Stimulated activated CD8-positive, alpha-beta memory T cell treated with anti-CD3 and anti-CD28 coated beads, Interleukin-15, amount 100 ng/mL, for 1 hour (primary cell): ENCODE measurements at regions not wholly inside any gene's neighbourhood (a gene's known extent, or its start where the extent isn't known, plus 50 kb on each side); places are given as distances from the start of the nearest gene placed in this dataset.
A peak's percentile ranks its signal among the peaks of the same experiment; 100 is the strongest.
"Not testable (repeated sequence)": the region's sequence is repeated elsewhere in the genome, so short reads cannot be mapped to it uniquely, and the experiment has no call there.

Source experiments
- DNase-seq: peaks from one replicate; pipeline ENCODE4 v3.0.0-alpha.2; 2020; ENCODE audit warnings: low read depth

DNA sequence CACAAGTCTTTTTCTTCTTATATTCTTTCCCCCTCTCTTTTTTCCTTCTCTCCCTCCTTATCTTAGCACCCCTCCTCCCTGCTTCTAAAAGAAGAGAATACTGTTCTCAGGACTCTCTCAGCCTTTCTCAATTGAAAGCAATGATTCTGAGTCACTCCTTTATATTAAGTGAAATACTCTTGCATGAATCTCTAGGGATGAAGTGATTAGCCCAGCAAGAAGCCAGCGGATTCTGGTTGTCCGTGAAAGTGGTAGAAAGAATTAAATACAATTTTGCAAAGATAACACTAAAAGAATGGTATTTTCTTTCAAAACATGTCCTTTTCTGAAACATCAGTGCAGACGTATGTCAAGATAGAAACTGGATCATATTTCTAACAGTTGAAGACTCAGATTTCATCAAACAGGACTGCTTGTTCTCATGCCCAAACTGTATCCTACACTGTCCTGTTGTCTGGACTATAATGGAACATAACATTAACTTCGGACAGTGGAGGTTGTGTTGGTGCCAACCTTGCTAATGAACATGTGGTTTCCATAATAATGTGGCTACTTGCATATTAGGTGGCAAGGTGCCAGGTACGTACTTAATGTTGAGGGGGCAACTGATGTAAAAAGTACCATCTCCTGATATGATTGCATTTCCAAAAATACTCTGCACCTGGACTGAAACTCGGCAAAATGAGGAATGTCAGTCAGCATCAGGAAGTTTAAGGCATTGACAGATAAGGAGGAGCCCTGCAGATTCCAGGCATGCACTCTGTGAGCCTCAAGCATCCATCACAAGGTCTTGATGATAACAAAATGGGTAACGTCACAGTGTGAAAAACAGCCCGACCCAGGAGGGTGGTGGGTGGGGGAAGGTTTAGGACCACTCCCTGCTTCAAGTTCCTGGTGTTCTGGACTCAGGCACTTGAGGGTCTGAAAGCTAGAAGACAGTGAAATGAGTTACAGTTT, 357.2 kb downstream of the DLEU7 start:
- no peak for DNase-seq

DNA sequence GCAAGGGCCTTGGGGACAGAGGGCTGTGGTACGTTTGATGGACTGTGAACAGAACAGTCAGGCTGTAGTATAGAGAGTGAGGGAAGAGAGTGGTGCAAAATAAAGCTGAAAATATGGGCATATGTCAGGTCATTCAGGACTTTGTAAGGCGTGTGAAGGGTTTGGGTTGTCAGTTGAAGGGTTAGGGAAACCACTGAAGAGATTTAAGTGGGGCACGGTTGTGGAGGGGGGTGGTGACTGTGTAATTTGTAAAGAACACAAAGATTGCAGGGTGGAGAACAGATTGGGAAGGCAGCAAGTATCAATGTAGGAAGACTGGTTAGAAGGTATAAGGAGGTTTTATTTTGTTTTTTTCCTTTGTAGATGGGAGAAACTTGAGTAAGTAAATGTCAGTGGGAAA, 349.8 kb downstream of the DLEU7 start:
- DNase-seq = no peak

DNA sequence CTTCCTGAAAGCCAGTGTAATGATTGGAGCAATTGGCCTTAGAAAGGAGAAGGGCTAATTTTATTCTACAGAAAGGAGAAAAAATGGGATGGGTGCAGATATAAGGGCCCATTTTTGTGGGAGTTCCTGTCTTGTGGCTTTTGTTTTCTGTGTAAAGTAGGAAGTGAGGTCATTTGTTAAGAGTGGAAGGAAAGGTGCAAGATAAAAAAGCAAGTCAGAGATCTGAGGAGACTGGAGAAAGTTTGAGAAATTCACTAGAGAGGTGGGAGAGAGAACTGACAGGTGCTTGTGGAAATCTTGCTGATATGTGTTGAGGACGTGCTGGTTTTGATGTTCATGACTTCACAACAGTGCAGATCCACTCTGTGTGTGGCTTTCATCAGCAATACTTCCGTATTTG, 349.4 kb downstream of the DLEU7 start:
- DNase-seq = no peak

DNA sequence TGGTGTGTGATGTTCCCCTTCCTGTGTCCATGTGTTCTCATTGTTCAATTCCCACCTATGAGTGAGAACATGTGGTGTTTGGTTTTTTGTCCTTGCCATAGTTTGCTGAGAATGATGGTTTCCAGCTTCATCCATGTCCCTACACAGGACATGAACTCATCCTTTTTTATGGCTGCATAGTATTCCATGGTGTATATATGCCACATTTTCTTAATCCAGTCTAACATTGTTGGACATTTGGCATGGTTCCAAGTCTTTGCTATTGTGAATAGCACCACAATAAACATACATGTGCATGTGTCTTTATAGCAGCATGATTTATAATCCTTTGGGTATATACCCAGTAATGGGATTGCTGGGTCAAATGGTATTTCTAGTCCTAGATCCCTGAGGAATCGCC, 340.3 kb downstream of the DLEU7 start:
- DNase-seq = not testable (repeated sequence)

DNA sequence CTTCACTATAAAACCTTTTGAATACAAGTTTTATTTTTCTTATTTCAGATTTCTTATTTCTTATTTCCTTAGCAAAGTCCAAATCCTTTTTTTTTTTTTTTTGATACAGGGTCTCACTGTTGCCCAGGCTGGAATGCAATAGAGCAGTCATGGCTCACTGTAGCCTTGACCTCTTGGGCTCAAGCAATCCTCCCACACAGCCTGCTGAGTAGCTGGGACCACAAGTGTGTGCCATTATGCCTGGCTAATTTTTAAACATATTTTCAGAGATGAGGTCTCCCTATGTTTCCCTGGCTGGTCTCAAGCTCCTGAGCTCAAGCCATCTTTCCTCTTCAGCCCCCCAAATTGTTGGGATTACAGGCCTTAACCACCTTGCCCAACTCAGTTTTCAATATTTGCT, 334.3 kb downstream of the DLEU7 start:
- DNase-seq = no peak

DNA sequence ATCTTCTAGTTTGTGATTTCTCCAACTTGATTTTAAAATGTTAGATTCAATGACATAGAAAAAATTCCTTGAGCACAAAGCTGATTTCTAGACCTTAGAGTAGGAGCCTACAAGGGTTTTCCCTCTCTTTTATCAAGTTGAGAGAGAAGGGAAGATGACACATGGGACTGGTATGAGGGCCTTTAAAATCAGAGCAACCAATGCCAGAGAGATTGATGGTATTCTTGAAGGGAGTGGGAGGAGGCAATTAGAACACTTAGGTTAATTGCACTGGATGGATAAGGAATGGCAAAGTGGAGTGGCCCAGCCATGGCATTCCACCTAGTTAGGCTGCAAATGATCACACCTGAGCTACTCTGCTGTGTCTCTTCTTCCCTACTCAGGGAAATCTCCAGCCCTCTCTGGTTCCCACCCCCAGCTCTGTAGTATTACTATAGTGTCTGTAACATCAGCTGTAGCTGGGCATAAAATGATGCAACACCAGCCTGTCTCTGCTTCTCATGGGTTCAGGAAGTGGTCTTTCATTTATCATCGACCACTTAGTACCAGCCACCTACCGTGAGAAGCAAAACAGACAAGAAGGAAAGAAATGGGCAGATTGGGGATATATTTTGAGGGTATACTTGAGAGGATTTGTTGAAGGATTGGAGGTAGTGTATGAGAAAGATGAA, 333.6 kb downstream of the DLEU7 start:
- DNase-seq = no peak

DNA sequence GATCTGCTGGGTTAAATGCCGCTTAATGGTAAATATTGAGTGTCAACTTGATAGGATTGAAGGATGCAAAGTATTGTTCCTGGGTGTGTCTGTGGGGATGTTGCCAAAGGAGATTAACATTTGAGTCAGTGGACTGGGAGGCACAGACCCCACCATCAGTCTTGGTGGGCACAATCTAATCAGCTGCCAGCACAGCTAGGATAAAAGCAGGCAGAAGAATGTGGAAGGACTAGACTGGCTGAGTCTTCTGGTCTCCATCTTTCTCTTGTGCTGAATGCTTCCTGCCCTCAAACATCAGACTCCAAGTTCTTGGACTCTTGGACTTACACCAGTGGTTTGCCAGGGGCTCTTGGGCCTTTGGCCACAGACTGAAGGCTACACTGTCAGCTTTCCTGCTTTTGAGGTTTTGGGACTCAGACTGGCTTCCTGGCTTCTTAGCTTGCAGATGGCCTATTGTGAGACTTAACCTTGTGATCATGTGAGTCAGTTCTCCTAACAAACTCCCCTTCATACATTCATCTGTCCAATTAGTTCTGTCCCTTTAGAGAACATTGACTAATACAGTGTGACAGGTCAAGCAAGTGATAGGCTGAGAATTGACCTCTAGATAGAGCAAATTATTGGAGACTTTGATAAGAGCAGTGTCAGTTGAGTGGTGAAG, 332.5 kb downstream of the DLEU7 start:
- not testable (repeated sequence) for DNase-seq

DNA sequence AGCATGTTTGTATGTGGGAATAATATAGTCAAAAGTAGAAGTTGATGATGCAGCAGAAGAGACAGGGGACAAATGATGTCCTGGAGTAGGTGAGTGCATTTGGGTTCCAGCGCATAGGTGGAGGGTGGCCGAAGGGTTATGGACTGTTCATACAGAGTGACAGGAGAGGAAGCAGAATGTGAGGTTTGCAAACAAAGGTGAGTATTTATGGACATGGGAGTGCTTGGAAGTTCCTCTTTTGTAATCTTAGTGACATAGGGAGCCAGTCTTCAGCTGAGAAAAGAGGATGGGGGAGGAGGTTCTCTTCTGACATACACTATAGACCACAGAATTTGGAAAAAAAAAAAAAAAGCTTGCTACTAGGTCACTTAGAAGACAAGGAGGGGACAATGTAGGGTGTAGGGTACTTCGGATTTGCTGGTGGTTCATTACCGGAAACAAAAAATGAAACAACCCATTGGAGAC, 331.6 kb downstream of the DLEU7 start:
- no peak for DNase-seq

DNA sequence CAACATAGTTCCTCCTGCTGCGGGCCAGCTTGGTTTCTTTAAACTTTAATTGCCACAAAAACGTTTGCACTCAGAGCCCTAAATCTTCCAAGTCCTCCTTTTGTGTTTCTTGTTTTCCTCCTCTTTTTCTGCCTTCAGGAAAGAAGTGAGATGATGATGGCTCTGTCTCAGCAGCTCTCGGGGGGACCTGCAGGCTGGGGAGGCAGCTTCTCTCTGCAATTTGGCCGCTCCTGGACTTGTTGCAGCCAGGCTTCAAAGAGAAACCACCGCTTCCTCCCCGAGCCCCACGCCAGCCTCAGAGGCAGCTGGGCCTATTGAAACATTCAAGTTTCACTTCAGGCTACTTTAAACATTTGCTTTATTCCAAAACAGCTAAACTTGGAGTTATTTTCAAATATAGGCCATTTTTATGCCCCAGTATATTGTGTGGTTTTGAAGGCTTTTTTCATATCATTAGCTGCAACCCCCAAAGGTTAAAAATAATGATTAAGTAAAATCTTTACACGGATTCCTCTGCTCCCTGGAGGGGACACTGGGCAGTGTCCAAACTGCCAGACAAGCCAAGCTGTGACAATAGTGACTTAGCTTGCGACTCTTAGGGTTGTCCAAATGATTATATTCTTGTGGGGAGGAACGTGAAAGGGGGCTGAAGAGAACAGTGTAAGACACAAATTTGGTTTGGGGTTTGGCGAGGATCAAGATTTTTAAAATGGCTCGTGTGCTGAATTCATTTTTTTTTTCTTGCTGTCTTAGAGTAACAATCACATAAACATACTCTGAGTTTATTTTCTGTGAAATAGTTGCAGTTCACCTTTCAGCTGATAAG, 330.8 kb downstream of the DLEU7 start:
- DNase-seq = peak; percentile 3

DNA sequence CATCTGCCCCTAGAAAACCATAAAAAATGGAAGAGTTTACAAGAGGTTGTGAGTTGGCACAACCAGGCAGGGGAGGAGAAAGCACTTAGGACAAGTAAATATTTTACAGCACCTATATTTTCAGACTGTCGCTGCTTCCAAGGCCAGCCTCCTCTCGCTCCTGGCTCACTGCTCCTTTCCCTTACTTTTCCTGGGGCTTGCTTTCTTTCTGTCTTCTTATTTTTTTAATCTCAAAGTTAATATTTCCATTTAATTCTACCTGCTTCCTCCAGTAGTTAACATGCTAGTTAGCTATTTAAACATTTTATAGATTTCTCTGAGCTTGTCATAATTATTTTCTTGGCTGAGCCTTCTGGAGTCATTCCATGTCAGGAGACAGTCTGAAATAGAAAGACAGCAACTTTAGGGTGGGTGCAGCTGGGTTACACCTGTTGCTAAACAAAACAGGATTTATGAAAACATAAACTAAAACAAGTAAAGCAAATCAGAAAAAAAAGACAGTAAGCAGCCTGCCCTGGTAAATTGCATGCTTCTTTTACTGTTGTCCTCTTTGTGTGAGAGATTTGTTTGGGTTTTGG, 330.1 kb downstream of the DLEU7 start:
- no peak for DNase-seq

DNA sequence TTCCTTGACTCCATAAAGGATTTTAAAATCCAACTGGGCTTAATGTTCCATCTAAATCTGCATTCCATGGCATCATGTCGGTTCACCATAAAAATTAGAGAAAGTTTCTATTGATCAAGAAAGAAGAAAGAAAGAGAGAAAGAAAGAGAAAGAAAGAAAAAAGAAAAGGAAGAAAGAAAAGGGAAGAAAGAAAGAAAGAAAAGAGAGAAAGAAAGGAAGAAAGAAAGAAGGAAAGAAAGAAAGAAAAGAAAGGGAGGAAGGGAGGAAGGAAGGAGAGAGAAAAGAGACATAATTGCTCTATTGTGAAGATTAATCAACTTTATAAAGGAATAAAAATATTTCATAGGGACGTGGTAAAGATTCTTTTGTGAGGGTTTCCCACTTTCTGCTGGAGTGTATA, 329.2 kb downstream of the DLEU7 start:
- DNase-seq = no peak

DNA sequence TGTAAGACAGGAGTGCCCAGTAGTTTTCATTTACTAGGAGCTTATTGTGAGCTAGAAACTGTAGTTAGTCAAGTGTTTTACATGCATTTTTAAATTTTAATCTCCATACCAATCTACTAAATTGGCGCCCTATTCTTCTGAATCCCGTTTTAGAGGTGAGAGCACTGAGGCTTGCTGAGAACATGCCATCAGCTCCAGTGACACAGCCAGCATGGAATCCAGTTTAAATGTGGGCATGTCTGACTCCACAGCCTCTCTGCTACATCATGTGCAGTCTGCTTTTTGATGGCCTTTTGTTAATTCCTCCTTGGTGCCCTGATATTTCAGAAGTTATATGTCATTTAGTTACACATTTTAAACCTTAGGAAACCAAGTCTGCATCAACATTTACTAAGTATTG, 325.4 kb downstream of the DLEU7 start:
- DNase-seq = no peak

DNA sequence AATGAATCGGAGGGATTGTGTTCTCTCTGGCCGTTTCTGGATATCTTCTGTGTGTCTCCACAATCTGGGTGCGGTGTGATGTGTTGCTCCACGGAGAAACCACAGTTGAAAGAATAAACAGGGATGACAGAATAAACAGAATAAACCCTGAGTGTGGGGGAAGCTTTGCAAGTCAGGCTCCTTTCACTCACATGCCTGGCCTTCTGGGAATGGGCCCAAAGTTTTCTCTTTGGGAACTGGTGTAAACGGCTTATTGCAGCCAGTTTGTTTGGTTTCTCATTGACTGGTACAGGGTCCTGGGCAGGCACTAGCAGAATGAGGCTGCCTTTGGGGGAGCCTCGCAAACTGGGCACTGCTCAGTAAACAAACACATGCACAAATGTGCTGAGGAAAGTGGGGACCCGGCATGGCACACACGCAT, 324.7 kb downstream of the DLEU7 start:
- DNase-seq = no peak

DNA sequence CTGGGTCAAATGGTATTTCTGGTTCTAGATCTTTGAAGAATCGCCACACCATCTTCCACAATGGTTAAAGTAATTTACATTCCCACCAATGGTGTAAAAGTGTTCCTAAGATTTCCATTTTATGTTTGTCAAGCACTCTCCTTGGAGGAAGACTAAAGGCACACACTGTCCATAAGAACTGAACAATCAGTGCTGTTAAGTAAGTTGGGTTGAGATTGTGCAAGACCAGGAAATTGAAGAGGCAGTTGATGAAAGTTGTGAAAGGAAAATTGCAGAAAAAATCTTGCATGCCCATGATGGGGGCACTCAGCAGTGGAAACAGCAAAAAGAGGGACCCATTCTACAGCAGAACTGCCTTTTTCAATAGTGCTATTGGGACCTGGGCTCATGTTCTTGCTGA, 323.6 kb downstream of the DLEU7 start:
- DNase-seq = no peak

DNA sequence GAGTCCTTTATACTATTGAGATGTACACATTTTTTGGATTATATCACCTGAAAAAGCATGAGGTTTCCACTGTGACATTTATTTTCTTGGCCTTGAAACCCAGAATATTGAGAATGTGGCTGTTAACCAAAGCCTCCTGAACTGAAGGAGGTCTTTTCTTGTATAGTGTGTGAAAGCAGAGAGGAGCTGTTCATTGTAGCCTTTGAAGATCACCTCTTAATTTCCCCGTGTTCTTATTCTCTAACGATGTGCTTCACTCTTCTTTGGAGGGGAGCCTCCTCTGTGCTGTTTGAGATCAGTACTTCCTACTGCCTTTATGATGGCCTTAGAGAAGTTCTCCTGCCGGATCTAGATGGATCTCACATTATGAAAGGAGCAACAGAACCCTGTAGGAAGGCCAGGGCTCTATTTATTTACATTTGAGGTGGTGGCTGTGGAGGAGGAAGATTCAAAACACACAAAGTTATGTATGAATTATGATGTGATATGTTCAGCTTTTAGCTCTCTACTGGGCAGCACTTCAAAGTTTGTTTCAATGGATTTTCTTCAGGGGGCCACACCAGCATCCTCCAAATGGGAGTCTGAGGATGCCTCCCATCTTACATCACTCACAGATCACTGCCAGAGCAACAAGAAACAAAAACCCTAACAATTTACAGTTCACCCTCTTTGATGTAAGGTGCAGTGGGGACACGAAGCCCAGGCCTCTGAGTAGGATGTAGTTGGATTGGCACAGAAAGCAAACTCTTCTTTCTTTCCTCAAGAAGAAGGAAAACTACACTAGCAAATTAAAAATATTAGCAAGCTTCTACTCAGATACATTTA, 322.3 kb downstream of the DLEU7 start:
- DNase-seq = no peak

DNA sequence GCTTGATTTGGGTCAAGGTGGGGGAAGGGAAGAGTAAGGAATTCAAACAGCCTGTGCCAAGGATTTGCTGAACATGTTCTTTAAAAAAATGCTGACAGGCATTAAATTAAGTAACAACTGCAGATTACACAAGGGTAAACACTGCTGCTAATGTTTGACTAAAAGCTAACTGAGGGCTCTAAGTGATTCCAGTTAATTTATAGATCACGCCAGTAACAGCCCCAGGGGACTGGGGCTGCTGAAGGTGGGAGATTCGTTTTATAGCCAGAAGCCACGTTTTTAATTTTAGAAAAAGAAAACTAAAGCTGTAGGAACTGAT, 321.7 kb downstream of the DLEU7 start:
- no peak for DNase-seq

DNA sequence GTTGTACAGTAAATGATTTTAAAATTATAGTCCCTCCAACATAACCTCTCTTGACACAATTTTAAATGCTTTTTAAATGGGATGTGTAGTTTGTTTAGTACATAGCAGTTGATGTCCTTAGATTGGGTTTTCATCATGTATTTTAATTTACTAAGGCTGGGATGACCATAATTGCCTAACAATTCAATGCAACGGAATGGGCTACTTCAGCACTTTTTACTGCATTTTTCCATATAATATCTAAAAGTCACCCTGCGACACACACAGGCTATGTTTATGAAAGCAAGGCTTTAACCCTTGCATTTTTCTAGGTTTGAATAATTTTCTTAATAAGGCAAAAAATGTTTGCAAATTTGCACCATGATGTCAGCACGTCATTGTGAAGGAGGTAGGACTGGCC, 321.0 kb downstream of the DLEU7 start:
- DNase-seq = no peak

DNA sequence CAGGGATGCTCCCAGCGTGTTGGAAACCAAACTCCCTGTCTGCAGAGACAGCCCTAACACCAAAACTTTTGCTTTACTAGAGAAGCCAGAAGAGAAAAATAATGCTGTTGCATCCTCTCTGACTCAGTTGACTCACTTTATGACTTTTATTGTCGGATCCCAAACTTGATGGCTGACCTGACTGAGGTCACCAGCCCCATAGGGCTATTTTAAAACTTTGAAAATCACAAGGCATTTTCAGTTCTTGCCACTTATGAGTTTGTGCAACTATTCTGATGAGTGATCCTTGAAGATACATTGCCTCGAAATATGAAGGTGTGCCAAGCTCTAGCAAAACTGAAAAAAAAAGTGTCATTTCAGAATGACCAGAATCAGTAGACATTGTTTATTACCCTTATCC, 320.2 kb downstream of the DLEU7 start:
- DNase-seq = no peak

DNA sequence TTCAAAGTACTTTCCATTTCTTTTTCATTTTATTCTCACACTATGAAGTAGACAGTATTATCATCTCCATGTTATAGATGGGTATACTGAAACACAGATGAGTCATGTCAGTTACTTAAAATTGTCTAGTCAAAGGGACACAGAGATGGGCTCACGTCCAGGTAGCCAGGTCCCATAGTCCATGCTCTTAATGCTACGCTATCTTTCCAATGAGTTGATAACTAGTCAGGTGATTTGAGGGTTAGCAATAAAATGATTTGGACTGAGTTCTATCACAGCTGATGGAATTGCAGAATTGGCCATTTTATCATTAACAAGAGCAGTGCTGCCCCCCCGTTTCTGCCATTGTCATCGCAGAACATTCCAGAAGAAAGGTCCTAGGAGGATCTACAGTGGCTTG, 318.9 kb downstream of the DLEU7 start:
- DNase-seq = no peak

DNA sequence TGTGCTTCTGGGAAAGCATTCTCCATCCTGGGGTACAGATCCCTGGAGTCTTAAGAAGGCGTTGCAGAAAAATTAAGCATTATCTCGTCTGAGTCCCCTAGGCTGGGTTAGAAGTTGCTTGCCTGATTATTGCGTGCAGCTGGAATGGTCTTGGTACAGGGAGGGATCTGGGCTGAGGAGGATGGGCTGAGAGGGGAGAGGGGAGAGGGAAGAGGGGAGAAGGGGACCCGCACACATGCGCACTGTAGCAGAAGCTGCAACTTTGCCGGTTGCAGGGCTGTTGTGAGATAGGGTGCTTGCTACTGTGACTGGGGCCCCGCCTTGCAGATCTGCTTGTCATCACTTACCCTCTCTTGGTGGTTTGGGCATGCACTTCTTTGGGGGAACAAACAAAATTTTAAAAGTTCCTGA, 316.8 kb downstream of the DLEU7 start:
- DNase-seq = no peak

DNA sequence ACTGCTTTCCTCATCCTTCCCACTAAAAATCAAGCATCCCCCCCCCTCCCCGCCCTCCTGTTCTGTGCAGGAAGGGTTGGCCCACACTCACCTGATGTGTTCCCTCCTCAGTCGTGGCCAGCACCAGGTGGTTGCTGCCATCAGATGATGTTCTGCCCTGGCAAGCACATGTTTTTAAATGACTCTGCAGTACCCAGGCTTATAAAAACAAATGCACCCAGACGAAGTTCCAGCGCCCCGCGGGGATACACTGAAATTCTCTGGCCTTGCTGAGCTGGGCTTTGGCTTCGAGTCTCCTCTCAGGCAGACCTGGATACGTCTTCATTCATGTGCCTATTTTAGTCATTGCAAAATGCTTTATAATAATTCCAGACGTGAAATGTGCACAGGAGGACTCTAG, 316.3 kb downstream of the DLEU7 start:
- no peak for DNase-seq
